NCI-H2171 (cell line): ENCODE measurements at regions not wholly inside any gene's neighbourhood (a gene's known extent, or its start where the extent isn't known, plus 50 kb on each side); places are given as distances from the start of the nearest gene placed in this dataset.

ENCODE experiments used
- DNase-seq: peaks from one replicate; lab custom pipeline; 2025; lab: John Stamatoyannopoulos, UW

- DNase-seq, result no peak
These were observed 475.4 kb upstream of the GHITM start for GRCh38 chr10:83663918-83664317.

GRCh38 chr10:83666762-83667161 lies 472.5 kb upstream of the GHITM start:
- no peak for DNase-seq

DNA sequence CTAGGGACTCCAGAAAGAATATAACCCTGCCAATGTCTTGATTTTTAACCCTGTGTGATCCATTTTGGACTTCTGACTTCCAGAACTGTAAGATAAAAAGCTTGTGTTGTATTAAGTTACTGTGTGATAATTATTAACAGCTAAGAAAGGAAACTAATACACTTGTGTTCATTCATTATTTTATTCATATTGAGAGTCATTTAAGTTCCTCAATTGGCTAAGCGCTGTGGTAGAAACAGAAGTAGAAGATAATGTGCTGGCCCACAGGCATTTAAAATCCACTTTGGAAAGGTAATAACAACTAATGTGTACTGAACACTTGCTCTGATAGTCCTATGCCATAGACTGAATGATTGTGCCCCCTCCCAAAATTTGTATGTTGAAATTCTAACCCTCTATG lies 471.7 kb upstream of the GHITM start:
- no peak for DNase-seq

- DNase-seq, result no peak
These were observed 466.0 kb upstream of the GHITM start for GRCh38 chr10:83673316-83673715.

DNA sequence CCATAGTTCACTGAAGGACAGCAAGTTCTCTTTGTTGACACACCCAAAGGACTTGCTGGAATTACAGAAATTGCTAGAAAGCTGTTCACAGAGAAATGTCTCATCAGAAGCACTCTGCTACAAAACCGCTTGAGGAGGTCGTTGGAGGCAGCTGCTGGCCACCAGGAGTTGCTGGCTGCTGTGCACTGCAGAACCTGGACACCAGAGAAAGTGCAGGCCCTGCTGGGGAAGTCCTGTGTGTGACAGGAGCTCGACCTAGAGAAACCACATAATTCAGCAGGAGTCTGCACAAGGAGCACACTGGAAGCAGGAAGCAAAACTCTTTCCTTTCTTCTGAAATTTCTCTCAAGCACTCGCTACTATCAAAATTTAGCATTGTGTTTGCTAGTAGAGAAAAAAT lies 461.5 kb upstream of the GHITM start:
- DNase-seq, result no peak

- DNase-seq, result no peak
These were observed 460.5 kb upstream of the GHITM start for GRCh38 chr10:83678850-83679249.

DNA sequence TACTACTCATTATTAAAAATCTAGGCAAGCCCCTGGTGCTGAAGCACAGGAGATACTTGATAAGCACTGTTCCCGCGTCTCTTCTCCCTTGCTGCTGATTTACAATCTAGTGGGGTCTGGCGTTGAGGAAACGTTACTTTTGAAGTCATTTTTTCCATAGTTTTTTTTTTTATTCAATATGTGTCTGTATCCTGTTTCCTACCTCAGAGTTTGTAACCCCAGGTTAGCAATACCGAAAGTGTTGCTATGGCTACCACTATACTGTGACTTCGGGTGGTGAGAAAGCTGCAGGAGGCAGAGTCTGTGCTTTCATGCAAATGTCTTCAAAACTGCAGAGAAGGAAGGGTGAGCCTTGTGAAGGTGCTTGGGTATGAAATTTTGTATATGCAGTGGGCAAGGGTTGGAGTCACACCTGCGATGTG lies 458.8 kb upstream of the GHITM start:
- no peak for DNase-seq

- no peak for DNase-seq
These were observed 456.9 kb upstream of the GHITM start for GRCh38 chr10:83682414-83682813.

GRCh38 chr10:83685458-83685857 lies 453.9 kb upstream of the GHITM start:
- DNase-seq, result no peak

- DNase-seq, result no peak
These were observed 447.3 kb upstream of the GHITM start for GRCh38 chr10:83691791-83692596.

GRCh38 chr10:83698899-83699298 lies 440.4 kb upstream of the GHITM start:
- no peak for DNase-seq

GRCh38 chr10:83701799-83702198 lies 437.5 kb upstream of the GHITM start:
- DNase-seq, result no peak

DNA sequence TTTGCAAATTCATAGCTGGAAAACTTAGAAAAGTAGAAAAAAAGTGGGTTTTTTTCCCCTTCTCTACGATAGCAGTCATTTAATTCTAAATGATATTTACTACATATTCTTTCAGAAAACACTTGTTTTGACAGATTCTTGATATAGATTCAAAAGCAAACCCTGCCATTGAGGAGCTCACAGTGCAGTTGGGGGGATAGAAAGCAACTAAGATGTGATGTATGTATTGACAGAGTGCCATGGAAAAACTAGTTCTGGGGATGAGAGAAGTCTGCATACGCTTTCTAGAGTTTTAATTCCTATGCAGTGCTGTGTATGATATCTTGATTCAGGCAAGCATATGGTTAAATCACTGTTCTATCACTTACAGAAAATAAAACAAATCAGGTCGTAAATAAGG lies 436.6 kb upstream of the GHITM start:
- DNase-seq, result no peak

DNA sequence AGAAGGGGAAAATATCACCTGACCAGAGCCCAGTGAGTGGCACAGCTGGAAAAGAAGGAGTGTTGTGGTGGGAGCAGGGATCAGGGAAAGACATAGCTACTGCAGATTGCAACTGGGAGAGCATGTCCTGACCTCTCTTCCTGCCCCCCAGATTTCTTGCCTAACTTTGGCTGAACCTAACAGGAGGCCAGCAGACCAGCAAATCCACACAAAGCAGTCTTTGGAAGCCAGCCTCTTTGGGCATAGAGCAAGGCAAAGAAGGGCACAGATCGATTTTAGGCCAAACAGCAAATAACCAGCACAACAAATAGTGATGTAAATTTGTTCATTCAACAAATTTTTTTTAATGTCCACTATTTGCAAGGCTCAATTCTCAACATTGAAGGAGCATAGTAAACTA lies 433.2 kb upstream of the GHITM start:
- no peak for DNase-seq

GRCh38 chr10:83706952-83707582 lies 432.2 kb upstream of the GHITM start:
- no peak for DNase-seq

GRCh38 chr10:83713423-83713822 lies 425.9 kb upstream of the GHITM start:
- no peak for DNase-seq

DNA sequence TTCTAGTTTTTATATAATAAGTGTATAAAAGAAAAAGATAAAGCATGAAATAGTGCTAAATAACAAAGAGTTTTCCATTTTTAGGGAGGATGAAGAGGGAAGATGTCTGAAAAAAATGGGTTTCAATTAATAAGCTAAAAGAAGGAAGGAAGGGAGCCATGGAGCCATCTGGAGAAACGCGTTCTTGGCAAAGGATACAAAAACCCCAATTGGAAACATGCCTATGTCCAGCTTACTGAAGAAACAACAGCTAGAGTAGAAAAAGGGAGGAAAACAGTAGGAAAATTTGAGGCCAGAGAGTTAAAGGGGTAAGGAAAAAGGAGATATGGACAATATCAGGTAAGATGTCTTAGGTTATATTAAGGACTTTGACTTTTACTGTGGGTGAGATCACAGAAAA lies 416.2 kb upstream of the GHITM start:
- no peak for DNase-seq

DNA sequence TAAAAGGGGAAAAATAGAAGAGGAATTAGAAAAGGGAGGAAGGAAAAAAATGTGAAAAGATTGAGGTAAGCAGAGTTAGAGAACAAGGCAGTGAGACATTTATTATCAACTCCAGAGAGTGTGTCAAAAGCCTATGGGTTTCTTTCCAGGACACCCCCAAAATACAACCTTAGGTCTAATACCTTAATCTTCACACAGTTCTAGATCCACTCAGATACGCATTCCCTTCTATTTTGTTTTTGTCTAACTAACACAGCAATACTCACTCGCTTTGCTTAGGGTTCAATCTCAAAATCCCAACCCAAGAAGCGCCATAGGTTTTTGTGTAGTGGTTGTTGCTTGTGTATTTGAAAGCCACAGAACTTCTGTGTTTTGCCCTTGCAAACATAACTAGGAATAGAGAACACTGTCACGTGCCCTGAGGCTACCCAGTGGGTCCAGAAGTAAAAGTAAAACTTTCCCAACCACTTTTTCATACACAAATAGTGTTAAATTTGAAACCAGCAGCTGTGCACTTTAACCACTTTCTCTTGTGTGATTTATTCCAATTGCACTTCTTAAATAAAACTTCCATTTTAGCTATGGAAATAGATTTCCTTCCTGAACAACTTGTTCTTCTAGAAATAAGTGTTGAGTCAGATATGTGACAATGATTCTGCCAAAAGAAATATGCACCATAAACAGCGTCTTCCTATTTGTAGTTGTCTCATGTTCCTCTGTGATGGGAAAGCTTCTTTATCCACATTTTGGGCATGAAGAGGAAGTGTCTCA lies 414.7 kb upstream of the GHITM start:
- DNase-seq, result no peak

- DNase-seq, result no peak
These were observed 413.7 kb upstream of the GHITM start for GRCh38 chr10:83725567-83725966.

- DNase-seq, result no peak
These were observed 405.0 kb upstream of the GHITM start for GRCh38 chr10:83734278-83734677.

- DNase-seq, result no peak
These were observed 403.3 kb upstream of the GHITM start for GRCh38 chr10:83736008-83736407.

DNA sequence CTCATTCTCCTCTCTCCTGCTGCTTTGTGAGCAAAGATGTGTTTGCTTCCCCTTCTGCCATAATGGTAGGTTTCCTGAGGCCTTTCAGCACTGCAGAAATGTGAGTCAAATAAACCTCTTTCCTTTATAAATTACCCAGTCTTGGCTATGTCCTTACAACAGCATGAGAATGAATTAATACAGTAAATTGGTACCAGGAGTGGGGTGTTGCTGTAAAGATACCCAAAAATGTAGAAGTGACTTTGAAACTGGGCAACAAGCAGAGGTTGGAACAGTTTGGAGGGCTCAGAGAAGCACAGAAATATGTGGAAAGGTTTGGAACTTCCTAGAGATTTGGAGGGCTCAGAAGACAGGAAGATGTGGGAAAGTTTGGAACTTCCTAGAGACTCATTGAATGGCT lies 388.7 kb upstream of the GHITM start:
- DNase-seq, result no peak

- no peak for DNase-seq
These were observed 385.8 kb upstream of the GHITM start for GRCh38 chr10:83753490-83753889.
